IPS-NIHi7 (cell line): ENCODE measurements at regions not wholly inside any gene's neighbourhood (a gene's known extent, or its start where the extent isn't known, plus 50 kb on each side); places are given as distances from the start of the nearest gene placed in this dataset.
A peak's percentile ranks its signal among the peaks of the same experiment; 100 is the strongest.

ENCODE experiments used
- DNase-seq: peaks from one replicate; pipeline ENCODE4 v3.0.0; 2012; ENCODE audit warnings: mixed read lengths; ENCODE audit errors: extremely low spot score

DNA sequence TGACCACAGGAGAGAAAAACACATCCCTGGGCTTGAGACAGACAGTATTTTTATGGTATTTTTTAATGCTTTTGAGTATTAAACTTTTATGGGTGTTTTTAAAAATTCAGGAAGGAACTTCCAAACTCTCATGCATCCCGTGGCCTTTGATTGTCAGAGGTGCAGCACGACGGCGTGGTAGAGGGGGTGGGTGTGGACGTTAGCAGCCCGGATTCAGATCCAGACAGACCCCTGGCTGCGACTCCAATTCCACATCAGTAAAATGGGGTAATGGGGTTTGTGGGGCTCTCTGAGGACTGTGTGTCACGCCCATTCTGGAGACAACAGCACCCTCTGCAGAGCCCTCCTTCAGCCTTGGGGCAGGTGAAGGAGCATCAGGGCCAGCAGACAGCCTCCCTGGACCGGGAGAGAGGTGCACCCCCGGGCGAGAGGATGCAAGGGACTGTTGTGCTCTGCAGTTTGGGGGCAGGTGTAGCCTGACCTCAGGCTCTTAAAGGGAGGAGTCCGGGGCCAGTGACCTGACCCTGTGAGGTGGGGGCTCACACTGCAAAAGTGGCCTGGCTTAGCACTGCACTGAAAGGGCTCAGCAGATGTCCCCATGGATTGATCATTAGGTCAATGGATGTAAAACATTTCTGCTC, 1024.3 kb downstream of the TBC1D22A start:
- no peak for DNase-seq

DNA sequence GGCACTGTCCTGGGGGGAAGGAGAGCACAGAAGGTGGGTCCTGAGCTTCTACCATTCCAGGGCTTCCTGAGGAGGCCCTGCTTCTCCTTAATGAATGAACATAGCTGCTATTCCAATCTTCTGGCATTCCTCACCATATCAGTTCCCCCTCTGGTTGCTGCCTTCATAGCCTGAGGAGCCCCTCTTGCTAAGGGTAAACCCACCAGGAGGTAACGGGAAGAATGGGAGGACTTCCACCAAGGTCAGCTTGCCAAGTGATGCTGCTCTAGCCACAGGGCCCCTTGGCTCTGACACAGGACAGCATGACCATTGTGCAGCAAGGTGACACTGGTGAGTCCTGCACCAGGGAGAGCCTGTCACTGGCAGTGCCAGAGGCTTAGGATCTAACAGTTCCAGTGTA, 1022.5 kb downstream of the TBC1D22A start:
- DNase-seq, result no peak

DNA sequence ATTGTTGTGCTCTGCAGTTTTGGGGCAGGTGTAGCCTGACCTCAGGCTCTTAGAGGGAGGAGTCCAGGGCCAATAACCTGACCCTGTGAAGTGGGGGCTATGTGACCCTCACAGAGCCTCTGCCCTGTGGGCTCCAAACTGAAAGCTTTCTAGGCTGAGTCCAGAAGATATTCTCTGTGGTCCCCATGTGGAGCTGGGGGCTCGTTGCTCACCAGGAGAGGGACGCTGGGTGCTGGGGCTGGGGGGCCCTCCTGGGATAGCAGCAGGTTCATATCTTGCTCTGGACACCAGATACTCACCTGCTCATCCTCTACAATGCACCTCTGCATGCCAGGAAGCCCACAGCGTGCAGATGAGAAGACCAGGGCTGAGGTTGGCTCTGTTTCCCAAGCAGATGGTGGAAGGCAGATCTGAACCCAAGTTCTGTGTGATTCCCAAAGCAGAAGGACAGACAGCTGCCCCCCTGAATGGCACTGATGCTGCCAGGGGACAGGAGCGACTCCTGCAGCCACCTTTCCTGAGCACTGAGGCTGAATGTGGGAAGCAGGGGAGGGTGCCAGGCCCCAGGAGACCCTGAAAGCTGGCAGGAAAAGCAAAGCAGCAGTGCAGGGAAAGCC, 1022.0 kb downstream of the TBC1D22A start:
- no peak for DNase-seq

DNA sequence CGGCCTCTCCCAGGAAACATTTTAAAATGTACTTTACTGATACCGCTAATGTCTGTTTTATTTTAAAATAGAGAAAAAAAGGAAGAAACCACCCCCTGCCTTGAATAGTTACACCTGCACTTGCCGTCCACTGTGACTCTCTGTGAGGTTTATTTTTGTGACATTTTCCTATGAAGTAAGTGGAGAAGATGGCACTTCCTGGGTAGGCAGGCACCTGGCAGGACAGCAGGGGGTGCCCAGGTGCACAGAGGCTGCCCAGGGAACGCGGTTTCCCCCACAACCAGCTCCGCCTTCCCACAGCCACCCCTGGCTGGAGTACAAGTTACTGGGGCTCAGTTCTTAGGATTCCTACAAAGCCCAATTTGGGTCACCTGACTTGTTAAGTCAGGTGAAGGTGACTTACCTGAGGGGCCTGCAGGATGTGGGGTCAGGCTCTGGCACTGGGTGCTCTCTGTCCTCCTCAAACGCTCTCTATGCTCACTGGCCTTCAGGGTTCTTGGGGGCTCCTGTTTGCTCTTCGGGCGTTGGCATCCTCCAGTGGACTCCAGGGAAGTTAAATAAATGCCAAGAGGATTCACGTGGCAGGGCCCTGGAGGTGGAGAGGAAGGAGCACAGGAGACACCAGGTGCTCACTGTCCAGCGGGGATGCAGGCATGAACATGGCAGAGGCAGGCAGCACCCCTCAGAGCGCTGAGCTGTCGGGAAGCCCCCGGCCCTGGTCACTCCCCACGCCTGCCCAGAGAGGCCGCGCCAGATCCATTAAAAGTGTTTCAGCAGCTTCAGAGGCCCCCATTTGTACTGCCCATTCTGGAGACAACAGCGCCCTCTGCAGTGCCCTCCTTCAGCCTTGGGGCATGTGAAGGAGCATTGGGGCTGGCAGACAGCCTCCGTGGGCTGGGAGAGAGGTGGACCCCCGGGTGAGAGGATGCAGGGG, 1021.2 kb downstream of the TBC1D22A start:
- peak; percentile 65 for DNase-seq

DNA sequence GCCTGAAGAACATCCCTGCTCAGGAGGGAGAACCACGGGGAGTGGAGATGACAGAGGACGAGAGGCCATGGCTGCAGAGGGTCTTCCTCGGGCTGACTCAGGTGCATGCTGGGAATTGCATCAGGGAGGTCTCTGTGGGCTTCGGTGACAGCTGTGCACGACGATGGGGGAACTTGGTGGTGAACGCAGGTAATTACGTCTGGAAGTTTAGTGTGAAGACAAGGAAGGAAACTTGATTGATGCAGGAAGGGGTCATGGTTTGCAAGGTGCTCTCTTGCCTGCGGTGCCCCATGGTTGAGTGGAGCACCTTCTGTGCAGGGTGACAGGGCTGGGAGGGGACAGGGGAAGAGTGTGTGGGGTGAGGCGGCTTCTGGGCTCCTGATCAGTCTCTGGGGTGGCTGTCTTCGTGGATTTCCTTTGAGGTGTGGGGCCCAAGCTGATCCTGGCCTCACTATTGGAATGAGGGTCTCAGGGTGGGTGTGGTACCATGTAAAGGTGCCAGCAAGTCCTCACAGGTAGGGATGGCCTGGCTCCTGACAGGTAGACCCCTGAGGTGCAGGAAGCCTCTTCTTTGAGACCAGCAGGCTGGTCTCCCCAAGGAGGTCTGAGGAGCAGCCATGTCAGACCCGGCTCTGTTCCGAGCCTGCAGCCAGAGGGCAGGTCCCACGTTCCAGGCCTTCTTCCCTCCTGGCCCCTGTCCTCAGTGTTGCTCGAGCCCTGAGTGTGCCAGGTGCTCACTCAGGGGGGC, 1020.1 kb downstream of the TBC1D22A start:
- no peak for DNase-seq

DNA sequence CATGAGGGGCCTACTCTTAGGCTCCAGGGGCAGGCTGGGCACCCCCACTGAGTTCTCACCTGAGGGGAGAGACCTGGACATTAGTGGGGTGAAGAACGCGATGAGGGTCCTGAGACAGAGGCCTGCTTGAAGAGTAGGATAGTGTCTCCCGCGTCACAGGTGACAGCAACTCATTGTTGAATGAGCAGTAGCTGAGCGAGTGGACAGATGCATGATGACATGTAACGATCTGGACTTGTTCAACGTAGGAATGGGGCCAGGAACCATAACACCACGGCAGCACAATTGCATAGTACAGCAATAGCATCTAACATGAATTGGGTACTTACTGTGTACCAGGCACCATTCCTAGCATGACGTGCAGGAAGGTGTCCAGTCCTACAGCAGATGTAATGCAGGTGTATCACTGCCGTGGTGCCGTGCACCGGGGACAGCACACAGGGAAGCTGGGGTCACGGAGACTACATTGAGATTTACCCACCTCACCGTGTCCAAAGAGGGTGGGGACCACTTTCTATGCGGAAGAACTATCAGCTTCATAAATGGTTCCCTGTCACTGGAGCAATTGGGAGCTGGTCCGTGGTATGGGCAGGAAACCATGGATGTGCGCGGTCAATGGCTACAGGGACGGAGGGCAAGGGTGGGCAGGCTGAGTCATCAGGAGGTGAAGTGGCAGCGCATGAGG, 1019.1 kb downstream of the TBC1D22A start:
- DNase-seq, result no peak

DNA sequence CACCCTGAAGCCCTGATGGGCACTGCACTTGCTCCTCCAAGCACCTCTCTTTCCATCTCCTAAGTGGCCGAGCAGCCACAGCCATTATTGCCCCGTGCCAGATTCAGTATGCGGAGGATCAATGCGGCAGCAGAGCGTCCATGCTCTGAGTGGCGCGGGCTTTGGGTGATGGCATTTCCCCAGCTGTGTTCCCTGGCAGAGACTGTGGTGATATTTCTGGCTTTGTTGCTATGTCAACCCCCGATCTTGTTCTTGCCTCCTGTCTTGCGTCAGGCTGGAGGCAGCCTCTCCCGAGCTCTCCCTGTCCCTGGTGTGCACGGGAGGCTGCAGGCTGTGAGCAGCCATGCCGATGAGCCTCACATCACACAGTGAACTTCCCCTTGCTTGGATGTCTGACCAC, 1018.6 kb downstream of the TBC1D22A start:
- DNase-seq, result no peak

DNA sequence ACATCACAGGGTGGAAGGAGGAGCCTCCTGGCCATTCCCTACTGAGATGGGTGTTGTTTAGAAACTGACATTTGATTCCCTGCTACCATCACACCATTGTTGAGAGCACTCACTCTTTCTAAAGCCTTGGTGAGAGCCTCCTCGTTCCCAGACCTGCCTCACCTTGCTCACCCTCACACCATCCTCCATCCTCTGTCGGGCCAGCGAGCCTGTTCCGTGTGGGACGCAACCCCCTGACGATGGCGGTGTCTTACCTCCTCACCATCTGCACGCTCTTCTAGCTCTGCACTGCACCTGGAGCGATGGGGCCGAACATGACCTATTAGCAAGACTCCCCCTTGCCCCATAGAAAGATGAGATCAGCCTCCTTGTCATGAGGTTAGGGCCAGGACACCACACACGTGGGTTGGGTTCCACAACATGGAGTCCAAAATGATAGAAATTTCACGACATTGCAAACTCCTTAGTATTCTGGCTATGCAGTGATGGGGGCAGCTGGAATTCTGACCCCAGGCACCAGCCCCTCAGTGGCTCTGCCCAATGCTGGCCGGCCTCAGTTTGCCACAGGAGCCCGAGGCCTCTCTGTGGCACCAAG, 1017.9 kb downstream of the TBC1D22A start:
- no peak for DNase-seq

DNA sequence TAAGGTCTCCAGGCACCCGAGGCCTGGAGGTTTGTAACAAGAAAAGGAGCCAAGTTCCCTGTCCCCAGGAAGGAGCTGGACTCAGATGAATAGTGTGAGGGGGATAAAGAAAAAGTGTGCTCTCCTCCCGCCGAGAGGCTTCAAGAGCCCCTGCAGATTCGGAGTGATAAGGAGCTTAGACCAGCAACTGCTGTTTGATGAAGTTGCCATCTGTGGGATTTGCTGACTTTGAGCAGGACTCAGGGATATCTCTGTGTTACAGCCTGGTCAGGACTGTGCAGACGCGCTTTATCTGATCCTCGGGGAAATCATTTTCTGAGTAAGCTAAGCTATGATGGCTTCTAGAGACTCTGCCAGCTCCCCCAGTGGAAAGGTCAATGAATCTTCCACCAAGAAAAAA, 1017.0 kb downstream of the TBC1D22A start:
- DNase-seq, result no peak

DNA sequence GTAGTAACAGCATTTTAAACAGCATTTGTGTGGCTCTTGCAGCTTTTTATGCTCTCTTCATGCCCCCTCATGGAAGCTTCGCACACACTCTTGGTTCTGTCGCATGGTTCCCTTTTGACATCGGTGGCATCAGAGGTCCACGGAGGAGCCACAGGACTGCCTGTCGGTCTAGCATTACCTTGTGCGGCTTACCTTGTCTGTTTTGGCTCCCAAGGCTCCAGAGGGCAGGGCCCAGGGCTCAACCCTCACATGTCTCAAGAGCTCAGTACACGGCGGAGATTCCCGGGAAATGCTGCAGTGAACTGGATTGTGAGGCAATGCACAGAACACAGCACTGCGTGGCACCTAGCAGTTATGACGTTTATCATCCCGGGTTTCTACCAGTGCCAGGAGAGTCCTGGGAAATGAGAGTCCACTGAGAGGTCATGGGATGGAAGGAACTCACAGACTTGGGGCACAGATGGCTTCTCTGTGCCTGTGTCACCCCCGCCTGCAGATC, 1015.8 kb downstream of the TBC1D22A start:
- no peak for DNase-seq

DNA sequence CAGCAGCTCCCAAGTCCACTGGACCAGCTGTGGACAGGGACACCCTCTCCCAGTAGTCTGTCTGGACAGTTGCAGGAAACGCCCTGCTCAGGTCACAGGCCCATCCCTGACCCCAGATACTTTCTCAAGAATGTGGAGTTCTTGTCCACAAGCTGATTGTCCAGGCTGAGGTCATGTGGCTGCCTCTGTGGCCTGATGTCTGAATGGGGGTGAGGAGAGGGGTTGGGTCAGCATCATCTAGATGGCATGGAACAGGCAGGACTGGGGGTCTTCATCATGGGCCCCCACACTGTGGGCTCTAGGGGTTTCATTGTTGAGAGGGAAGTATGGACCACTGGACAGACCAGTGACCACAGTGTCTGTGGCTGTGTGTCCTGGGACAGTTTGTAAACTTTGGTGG, 1015.0 kb downstream of the TBC1D22A start:
- no peak for DNase-seq

DNA sequence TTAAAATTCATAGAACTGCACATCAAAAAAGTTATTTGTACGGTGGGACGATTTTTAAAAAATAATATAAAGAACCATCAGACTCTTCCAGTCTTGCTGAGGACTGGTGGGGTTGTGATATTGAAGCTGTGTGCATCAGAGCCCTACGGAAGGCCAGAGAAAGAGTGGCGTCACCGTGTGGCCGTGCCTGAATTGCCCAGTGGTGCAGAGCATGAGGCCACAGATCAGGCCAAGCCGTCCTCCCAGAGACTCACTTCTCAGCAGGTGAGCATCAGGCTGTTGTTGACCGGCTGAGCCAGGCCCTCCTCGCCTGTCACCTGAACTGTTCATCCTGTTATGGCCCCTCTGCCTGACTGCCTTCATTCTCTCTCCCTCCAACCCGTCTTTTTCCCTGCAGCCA, 1013.9 kb downstream of the TBC1D22A start:
- DNase-seq, result peak; percentile 79

DNA sequence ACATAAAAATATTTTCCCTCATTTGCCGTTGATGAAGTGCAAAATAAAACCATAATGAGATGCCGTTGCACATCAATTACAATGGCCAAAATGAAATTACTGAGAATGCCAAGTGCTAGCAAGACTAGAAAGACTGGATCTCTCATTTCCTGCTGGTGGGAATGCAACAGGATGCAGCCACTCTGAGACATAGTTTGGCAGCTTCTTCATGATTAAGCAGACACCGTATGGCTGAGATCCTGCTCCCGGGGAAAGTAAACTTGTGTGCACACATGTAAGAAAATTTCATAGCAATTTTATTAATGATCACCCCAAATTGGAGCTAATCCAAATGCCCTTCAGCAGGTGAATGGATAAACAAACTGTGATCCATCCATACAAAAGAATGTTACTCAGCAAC, 1013.2 kb downstream of the TBC1D22A start:
- no peak for DNase-seq

DNA sequence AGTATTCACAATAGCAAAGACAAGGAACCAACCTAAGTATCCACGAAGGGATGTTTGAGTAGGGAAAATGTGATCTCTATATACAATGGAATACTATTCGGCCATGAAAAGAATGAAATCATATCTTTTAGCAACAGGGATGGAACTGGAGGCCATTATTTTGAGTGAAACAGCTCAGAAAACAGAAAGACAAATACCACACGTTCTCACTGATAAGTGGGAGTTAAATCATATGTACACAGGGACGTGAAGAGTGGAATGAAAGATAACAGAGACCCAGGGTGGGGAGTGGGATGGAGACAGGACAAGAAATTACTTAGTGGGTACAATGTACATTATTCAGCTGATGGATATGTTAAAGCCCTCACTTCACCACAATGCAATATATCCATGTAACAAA, 1012.7 kb downstream of the TBC1D22A start:
- DNase-seq, result no peak

DNA sequence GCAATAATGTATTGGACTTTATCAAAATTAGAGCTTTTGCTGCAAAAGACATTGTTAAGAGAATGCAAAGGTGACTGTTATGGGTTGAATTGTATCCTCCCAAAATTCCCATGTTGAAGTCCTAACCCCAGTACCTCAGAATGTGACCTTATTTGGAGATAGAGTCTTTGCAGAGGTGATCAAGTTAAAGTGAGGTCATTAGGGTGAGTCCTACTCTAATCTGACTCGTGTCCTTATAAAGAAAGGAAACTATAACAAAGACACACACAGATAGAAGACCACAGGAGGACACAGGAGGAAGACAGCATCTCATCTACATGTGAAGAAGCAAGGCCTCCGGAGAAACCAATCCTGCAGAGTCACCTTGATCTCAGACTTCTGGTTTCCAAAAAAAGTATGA, 1011.2 kb downstream of the TBC1D22A start:
- DNase-seq, result no peak

DNA sequence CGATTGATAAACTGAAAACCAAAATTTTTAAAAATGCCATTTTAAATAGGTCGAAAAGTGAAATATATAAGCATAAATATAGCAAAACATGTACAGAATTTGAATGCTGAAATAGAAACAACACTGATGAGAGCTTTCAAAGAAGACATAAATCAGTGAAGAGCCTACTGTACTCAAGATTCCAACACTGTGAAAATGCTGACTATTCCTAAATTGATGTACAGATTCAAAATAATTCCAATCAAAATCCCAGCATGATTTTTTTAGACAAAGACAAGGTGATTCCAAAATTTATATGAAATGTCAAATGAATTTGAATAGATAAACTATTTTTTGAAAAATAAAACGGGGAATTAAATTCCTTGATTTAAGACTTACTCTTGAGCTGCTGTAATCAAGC, 1010.4 kb downstream of the TBC1D22A start:
- DNase-seq, result no peak

DNA sequence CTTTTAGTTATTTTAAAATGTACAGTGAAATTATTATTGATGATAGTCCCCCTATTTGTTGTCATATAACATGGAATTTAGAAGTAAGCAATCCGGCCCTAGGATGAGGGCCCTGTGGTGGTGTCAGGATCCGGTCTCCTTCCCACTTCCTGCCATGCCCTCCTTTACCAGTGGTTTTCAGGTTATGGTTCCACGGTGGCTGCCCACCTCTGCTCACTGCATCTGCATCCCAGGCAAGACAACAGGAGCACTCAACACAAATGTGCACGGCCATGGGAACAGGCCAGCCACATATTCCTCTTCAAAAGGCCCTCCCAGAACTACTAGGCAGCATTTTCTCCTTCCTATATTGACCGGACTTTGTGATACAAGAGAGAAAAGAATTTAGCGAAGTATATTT, 1007.2 kb downstream of the TBC1D22A start:
- DNase-seq, result no peak

DNA sequence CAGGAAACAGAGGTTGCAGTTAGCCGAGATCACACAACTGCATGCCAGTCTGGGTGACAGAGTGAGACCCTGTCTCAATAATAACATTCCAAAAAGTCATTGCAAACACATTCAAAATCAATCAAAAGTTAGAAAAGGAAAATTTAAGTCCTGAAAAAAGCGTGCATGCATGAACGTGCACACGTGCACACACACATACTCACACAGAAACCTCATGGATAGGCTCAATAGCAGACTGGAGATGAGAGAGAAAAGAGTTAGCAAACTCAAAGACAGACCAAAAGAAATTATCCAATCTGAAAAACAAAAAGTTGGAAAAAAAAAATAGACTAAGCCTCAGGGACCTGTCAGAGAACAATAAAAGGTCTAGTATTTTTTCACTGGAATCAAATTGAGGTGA, 1005.6 kb downstream of the TBC1D22A start:
- DNase-seq, result no peak

DNA sequence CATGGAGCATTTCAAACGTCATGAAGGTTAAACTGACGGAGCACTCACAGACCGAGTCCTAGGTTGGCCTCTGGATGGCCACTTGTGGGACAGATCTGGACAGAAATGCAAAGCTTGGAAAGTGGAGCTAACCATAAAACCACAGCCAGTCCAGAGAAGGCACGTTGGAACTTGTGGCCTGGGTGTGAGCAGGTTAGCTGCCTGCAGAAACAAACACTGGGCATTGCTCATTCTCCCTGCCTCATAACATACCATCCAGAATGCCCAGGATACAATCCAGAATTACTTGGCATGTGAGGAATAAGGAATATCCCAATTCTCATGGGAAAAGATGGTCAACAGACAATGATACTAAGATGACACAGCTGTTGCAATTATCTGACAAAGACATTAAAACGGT, 1005.0 kb downstream of the TBC1D22A start:
- DNase-seq, result no peak

DNA sequence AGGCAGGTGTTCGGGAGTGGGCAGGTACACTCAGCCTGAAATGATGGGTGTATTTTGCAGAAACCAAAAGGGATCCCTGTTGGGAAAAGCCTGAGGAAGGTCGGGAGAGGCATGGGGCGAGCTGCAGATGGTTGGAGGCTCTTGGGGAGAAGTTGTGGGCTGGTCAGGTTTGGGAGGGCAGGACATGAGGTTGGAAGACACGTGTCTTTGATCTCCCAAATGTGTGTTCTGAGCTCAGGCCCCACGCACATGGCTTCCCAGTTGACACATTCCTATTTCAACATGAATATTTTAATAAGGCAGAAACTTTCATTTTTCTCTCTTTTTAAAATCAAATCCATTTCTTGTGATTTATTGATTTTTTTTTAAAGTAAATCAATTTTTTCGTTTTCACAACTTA, 1003.3 kb downstream of the TBC1D22A start:
- no peak for DNase-seq

DNA sequence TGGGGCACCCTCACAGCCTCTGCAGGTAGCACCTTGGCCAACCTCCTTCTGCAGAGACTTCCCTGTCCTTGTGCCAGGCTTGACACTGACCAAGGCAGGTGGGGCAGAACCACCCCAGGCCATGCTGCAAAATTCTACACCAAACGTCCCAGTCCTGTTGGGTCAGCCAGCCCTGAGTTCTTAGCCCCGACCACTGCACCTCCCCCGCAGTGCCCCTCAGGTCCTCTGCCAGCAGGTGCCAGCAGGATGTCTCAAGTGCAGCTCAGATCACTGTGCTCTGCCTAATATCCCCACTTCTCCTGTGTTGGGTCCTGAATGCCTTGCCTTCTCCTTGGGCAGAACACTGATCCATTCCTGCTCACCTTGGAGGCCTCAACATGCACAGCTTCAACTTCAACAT, 999.7 kb downstream of the TBC1D22A start:
- no peak for DNase-seq
